GM12864 (cell line): ENCODE measurements at regions not wholly inside any gene's neighbourhood (a gene's known extent, or its start where the extent isn't known, plus 50 kb on each side); places are given as distances from the start of the nearest gene placed in this dataset.
"Not testable (repeated sequence)": the region's sequence is repeated elsewhere in the genome, so short reads cannot be mapped to it uniquely, and the experiment has no call there.

Experiments used
- DNase-seq: peaks from one replicate; pipeline ENCODE4 v3.0.0-alpha.2; 2011; ENCODE audit warnings: low read depth
- H3K4me3 ChIP-seq: 2 replicates; pipeline ENCODE4 v1.5.1; 2011; ENCODE audit warnings: mild to moderate bottlenecking, low read depth, low read length, control low read depth
- CTCF ChIP-seq: IDR thresholded peaks from 2 replicates; pipeline ENCODE4 v1.5.1; 2011; ENCODE audit warnings: low read depth, mild to moderate bottlenecking, moderate library complexity, low read length, control low read depth, inconsistent platforms; ENCODE audit errors: missing control alignments

DNA sequence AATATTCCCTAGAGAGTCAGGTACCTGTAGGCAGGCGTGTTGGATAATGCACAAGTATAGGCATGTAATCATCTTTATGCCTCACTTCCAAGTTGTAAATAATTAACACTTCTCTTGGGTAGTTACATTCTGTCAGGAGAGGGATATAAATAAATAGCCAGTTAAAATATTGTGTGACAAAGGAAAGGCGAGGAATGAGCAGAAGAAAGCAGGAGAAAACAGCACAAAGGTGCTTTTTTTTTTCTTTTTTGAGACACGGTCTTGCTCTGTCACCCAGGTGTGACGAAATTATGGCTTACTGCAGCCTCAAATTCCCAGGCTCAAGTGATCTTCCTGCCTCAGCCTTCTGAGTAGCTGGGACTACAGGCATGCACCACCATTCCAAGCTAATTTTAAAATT lies 99.2 kb upstream of the LYZL2 start:
- no peak for TF ChIP-seq CTCF
- DNase-seq: no peak
- no peak overlapping the region for H3K4me3 ChIP-seq

DNA sequence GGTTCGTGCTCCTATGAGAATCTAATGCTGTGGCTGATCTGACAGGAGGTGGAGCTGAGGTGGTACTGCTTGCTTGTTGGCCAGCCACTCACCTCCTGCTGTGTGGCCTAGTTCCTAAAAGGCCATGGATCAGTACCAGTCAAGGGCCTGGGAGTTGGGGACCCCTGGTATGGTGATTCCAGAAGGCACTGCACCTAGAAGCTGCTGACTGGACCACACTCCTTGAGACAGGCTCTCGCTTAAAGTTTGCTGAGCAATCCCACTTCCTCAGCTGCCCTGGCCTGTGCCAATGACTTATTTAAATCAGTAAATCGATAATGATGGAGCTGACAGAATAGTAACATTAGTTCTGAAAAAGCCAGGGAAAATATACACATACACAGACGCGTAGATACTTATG lies 98.6 kb upstream of the LYZL2 start:
- DNase-seq: no peak
- no peak for TF ChIP-seq CTCF
- H3K4me3 ChIP-seq: no peak overlapping the region

GRCh38 chr10:30727524-30727923 lies 98.0 kb upstream of the LYZL2 start:
- TF ChIP-seq CTCF: no peak
- no peak for DNase-seq
- no peak overlapping the region for H3K4me3 ChIP-seq

DNA sequence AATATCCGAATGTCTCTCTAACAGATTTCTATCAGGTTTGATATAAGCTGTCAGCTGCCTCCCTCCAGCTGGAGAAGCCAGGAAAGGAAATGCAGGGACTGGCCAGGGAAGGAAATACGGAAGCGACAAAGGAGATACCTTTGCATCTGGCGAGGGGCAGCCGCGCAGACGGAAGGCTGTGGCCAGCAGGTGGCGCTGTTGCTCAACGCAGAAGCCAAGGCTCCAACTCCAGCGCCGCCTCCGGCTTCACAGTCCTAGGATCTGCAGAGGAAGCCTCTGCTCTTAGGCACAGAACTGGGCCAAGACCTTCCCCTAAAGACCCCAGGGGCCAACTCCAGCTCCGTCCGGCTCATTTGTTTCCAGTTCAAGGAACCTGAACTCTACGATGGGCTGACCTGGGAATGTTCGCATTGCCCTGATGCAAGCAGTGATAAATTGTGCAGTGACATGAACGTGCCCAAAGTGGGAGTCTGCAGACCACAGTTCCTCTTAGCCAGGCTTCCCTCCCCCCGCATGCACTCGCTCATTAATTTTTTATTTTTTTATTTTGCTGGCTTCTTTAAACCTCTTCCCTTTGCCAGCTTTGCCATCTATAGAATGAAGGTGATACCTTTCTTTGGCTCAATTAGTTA lies 97.3 kb upstream of the LYZL2 start:
- TF ChIP-seq CTCF: peak; percentile 71
- not testable (repeated sequence) for DNase-seq, H3K4me3 ChIP-seq

DNA sequence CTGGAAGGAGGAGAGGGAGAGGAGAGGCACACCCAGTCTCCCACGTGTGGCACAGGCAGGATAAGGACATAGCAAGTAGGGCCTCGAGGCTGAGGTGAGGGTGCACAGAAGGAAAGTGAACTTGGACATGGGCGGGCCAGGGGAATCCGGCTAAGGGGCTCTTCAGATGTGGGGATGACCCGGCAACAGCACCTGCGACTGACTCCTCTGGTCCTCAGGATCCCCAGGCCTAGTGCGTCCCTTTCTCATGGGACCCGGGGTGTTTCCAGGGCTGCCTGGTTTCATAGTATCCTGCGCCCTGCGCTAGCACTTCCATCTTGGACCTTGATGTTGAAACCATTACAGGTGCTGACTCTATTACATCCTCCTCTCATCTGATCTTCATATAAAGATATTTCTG lies 96.1 kb upstream of the LYZL2 start:
- no peak for TF ChIP-seq CTCF
- DNase-seq: no peak

DNA sequence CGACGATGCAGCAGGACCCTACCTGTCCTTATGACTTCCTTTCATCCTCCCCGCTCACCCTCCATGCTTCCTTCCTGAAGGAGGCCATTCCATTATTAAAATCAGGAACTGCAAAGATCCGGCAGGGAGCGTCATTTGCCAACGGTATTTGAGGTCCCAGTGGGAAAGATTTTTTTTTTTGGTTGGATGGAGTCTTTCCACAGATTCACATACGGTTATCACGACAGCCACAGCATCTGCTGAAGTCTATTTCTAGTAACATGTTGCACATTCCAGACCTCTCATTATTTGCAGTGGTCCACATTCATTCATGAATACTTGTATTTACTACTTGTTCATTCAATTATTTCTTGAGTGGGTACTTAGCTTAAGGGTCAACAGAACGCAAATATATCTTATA lies 94.7 kb upstream of the LYZL2 start:
- no peak for TF ChIP-seq CTCF
- DNase-seq: no peak
- H3K4me3 ChIP-seq: no peak overlapping the region

More for the DNA sequence above, 96.1 kb upstream of the LYZL2 start:
- H3K4me3 ChIP-seq: no peak overlapping the region

GRCh38 chr10:30722956-30723620 lies 93.5 kb upstream of the LYZL2 start:
- DNase-seq: no peak
- H3K4me3 ChIP-seq: no peak overlapping the region
- TF ChIP-seq CTCF: no peak
